OCI-LY7 (cell line): ENCODE measurements at regions not wholly inside any gene's neighbourhood (a gene's known extent, or its start where the extent isn't known, plus 50 kb on each side); places are given as distances from the start of the nearest gene placed in this dataset.

Experiments used
- EZH2phosphoT487 ChIP-seq: fragments of 200-600 bp; sonication (generic); IDR thresholded peaks from 2 replicates; pipeline ENCODE4 v1.6.1; 2018; ENCODE audit warnings: low read depth, borderline replicate concordance, mild to moderate bottlenecking, mixed run types, antibody characterized with exemption, low read length, moderate library complexity, mixed read lengths
- TF ChIP-seq, protein P1 (sequence below): fragments of 200-600 bp; sonication (generic); conservative IDR thresholded peaks from 2 replicates; pipeline ENCODE4 v1.5.1; 2014; ENCODE audit warnings: mild to moderate bottlenecking, antibody characterized with exemption, low read length, moderate library complexity, mixed read lengths

DNA sequence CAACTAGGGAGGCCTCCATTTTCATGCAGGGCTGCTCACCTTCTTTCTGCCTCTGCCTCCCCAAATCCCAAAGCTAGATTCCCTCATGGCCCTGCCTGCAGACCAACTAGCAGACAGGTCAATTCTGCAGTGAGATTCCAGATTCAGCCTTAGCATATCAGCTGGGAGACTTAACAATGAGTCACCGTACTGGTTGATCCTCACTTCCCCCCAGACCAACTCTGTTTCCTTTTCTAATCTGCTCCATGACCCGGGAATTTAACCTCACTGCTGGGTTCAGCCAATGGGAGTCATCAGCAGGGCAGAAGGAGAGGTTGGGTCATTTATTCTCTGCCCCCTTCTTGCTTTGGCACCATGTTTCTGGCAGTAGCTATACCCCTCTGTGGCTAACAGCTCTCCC lies 140.6 kb upstream of the GRIK3 start:
- TF ChIP-seq EZH2phosphoT487 = no peak
- TF ChIP-seq, protein P1, sequence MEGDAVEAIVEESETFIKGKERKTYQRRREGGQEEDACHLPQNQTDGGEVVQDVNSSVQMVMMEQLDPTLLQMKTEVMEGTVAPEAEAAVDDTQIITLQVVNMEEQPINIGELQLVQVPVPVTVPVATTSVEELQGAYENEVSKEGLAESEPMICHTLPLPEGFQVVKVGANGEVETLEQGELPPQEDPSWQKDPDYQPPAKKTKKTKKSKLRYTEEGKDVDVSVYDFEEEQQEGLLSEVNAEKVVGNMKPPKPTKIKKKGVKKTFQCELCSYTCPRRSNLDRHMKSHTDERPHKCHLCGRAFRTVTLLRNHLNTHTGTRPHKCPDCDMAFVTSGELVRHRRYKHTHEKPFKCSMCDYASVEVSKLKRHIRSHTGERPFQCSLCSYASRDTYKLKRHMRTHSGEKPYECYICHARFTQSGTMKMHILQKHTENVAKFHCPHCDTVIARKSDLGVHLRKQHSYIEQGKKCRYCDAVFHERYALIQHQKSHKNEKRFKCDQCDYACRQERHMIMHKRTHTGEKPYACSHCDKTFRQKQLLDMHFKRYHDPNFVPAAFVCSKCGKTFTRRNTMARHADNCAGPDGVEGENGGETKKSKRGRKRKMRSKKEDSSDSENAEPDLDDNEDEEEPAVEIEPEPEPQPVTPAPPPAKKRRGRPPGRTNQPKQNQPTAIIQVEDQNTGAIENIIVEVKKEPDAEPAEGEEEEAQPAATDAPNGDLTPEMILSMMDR = no peak
